H1 (cell line): ENCODE measurements at regions not wholly inside any gene's neighbourhood (a gene's known extent, or its start where the extent isn't known, plus 50 kb on each side); places are given as distances from the start of the nearest gene placed in this dataset.

Experiments used
- TAF1 ChIP-seq: IDR thresholded peaks from 2 replicates; pipeline ENCODE4 v1.6.1; 2011; ENCODE audit warnings: mild to moderate bottlenecking, low read depth, low read length

- no peak for TF ChIP-seq TAF1
Observed at GRCh38 chr21:38609580-38609979, 111.3 kb upstream of the ERG start (continued).
